ENCODE measurements at regions not wholly inside any gene's neighbourhood (a gene's known extent, or its start where the extent isn't known, plus 50 kb on each side); places are given as distances from the start of the nearest gene placed in this dataset.

DNA sequence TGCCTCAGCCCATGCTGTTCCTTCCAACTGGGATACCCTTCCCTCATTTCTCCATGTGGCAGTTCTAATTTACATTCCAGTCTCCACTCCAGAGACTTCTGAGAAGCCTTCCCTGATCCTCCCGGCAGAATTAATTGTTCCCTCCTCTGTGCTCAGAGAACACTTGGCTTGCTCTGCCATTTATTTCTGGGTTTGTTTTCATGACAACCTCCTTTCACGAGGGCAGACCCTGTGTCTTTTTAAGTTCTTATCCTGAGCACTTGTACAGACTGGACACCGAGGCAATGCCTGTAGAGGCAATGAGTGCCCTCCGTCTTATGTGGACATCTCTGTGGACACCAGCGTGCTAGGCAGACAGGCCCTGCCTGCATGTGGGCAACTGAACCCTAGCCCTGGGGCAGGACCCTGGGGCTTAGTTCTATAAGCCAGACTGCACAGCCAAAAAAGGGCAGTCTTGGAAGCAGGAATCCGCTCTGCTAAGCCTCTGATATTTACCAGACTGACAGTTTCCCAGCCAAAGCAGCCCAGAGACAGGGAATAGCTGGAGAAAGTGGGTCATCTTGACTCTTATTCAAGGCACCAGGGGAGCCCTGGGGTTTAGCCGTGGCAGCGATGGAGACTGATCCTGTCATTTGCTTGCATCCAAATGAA, 474.0 kb downstream of the RPS24 start:
- H3K27me3 ChIP-seq (ENCODE audit: control insufficient read depth, insufficient read depth, low read length), result no peaks in the 10 kb centered on the region
- no peak overlapping the region for H3K4me3 ChIP-seq (ENCODE audit: low read depth, low read length)
- ChIA-PET POLR2A (no interaction called here), CTCF (no interaction called here)
- H3K27ac ChIP-seq (ENCODE audit: low read depth, low read length), result no peak overlapping the region
- no peak for DNase-seq (ENCODE audit: low read depth, low spot score)
- H3K9me3 ChIP-seq (ENCODE audit: control insufficient read depth, insufficient read depth, low read length), result peaks cover 7% of the 10 kb centered on the region
- TF ChIP-seq CTCF (IDR thresholded peaks at IDR 0.05; ENCODE audit: low read depth, low read length), result no peak

- Histone ChIP-seq H3K27ac (ENCODE audit: low read depth, low read length) (no peak overlapping the region), H3K9me3 (ENCODE audit: control insufficient read depth, insufficient read depth, low read length) (peaks cover 7% of the 10 kb centered on the region), H3K4me3 (ENCODE audit: low read depth, low read length) (no peak overlapping the region), H3K27me3 (ENCODE audit: control insufficient read depth, insufficient read depth, low read length) (no peaks in the 10 kb centered on the region)
- no peak for TF ChIP-seq CTCF (IDR thresholded peaks at IDR 0.05; ENCODE audit: low read depth, low read length)
- POLR2A ChIA-PET, result no interaction called here
- DNase-seq (ENCODE audit: low read depth, low spot score), result no peak
- CTCF ChIA-PET, result no interaction called here
Observed at GRCh38 chr10:78508955-78509748, 475.5 kb downstream of the RPS24 start.

DNA sequence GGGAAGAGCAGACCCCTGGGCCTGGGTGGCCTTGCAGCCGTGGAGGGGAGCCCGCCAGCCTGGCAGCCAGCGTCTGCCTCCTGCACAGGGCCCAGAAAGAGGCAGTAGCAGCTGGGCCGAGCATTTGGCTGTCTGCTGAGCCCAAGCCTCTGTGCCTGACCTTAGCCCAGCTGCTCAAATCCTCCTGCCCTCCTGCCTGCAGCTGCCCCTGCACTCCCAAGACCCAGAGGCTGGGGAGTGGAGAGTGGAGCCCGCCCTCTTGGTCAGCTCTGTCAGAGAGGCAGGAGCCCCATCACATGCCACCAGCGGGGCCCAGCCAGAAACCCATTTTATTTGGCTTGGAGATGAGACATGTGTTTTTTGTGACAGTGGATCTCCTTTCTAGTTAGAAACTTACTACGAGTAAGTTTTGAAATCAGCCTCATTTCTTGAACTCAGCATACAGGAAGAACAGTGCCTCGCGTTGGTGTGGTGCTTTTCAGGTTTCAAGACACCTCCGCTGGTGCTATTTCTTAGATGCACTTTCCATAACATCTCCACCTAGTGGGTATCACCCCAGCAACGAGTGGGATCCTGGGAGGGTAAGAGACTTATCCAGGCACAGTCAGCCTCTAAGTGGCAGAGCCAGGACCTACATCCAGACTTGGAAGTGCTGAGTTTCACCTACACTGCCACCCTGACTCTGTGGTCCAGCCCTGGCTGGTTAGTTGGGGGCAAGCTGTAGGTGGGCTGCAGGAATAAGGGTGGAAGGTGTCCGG, 477.1 kb downstream of the RPS24 start:
- ChIA-PET CTCF (no interaction called here), POLR2A (no interaction called here)
- Histone ChIP-seq H3K4me3 (ENCODE audit: low read depth, low read length) (no peak overlapping the region), H3K27ac (ENCODE audit: low read depth, low read length) (no peak overlapping the region), H3K9me3 (ENCODE audit: control insufficient read depth, insufficient read depth, low read length) (peaks cover 7% of the 10 kb centered on the region), H3K27me3 (ENCODE audit: control insufficient read depth, insufficient read depth, low read length) (no peaks in the 10 kb centered on the region)
- DNase-seq (ENCODE audit: low read depth, low spot score), result no peak
- 0 out of 2 replicates have a peak, but pooled peaks have one; percentile 3 for TF ChIP-seq CTCF (IDR thresholded peaks at IDR 0.05; ENCODE audit: low read depth, low read length)

- TF ChIP-seq CTCF (IDR thresholded peaks at IDR 0.05; ENCODE audit: low read depth, low read length), result no peak
- Histone ChIP-seq H3K27ac (ENCODE audit: low read depth, low read length) (no peak overlapping the region), H3K27me3 (ENCODE audit: control insufficient read depth, insufficient read depth, low read length) (peaks cover 3% of the 10 kb centered on the region), H3K4me3 (ENCODE audit: low read depth, low read length) (no peak overlapping the region), H3K9me3 (ENCODE audit: control insufficient read depth, insufficient read depth, low read length) (peaks cover 3% of the 10 kb centered on the region)
- ChIA-PET CTCF (no interaction called here), POLR2A (no interaction called here)
- no peak for DNase-seq (ENCODE audit: low read depth, low spot score)
Observed at GRCh38 chr10:78511324-78512204, 477.9 kb downstream of the RPS24 start.
